H1 (cell line): ENCODE measurements at regions not wholly inside any gene's neighbourhood (a gene's known extent, or its start where the extent isn't known, plus 50 kb on each side); places are given as distances from the start of the nearest gene placed in this dataset.

Experiments
- SIN3A ChIP-seq, 2 experiments: IDR thresholded peaks in 1 of 2; conservative IDR thresholded peaks in 1 of 2; 2 replicates each; pipeline ENCODE4 v1.6.1; 2011 to 2012; ENCODE audit warnings: low read length in 2 of 2, improper control_type of control experiment in 1 of 2, low read depth in 1 of 2, mild to moderate bottlenecking in 1 of 2

GRCh38 chr7:138370956-138371355 is 89.1 kb upstream of the TRIM24 start (continued):
- no peak for TF ChIP-seq SIN3A (conservative IDR thresholded peaks at IDR 0.05 in 1 of 2, IDR thresholded peaks at IDR 0.05 in 1 of 2; ENCODE audit: low read depth in 1 of 2, low read length in 2 of 2)
